Large intestine (tissue), 3 donors: ENCODE measurements at regions not wholly inside any gene's neighbourhood (a gene's known extent, or its start where the extent isn't known, plus 50 kb on each side); places are given as distances from the start of the nearest gene placed in this dataset.
"Not testable (repeated sequence)": the region's sequence is repeated elsewhere in the genome, so short reads cannot be mapped to it uniquely, and the experiment has no call there.

ENCODE experiments used
- DNase-seq, 2 donors: peaks; one replicate each; pipeline versions ENCODE4 v3.0.0 to v3.0.0-alpha.2; 2013
- H3K27ac ChIP-seq: one replicate; pipeline ENCODE4 v1.5.1; 2013; ENCODE audit warnings: low read length
- H3K27me3 ChIP-seq: 2 replicates; pipeline ENCODE4 v1.6.1; 2013; ENCODE audit warnings: low read length; ENCODE audit not compliant: control insufficient read depth, insufficient read depth
- H3K36me3 ChIP-seq: 2 replicates; pipeline ENCODE4 v1.6.1; 2013; ENCODE audit warnings: low read length; ENCODE audit not compliant: control insufficient read depth, insufficient read depth
- H3K4me1 ChIP-seq: one replicate; pipeline ENCODE4 v1.6.1; 2013; ENCODE audit warnings: low read length; ENCODE audit not compliant: control insufficient read depth, insufficient read depth
- H3K4me3 ChIP-seq: one replicate; pipeline ENCODE4 v1.5.1; 2013; ENCODE audit warnings: low read length
- H3K9me3 ChIP-seq: one replicate; pipeline ENCODE4 v1.6.1; 2013; ENCODE audit warnings: mild to moderate bottlenecking, low read depth, low read length, moderate library complexity; ENCODE audit not compliant: control insufficient read depth
- WGBS: methylation state at CpG from one replicate; pipeline ENCODE4 v1.1.5; 2013; ENCODE audit warnings: low lambda C conversion rate; ENCODE audit not compliant: insufficient coverage; 5-methylcytosine and 5-hydroxymethylcytosine counted together

- H3K27ac ChIP-seq = no peak overlapping the region
- no peaks in the 10 kb centered on the region for H3K27me3 ChIP-seq
- no peaks in the 10 kb centered on the region for H3K9me3 ChIP-seq
- no peaks in the 10 kb centered on the region for H3K4me1 ChIP-seq
- WGBS = no CpG with 5 or more reads among the region's 1 CpG
- H3K36me3 ChIP-seq = no peaks in the 10 kb centered on the region
- no peak for DNase-seq
- H3K4me3 ChIP-seq = no peak overlapping the region
Measured at GRCh38 chr6:122265755-122266154, 133.7 kb upstream of the HSF2 start.

- H3K4me3 ChIP-seq = no peak overlapping the region
- H3K4me1 ChIP-seq = no peaks in the 10 kb centered on the region
- no peaks in the 10 kb centered on the region for H3K36me3 ChIP-seq
- H3K9me3 ChIP-seq = no peaks in the 10 kb centered on the region
- WGBS = 94% methylated on average over 2 of the region's 2 CpGs
- H3K27ac ChIP-seq = no peak overlapping the region
- DNase-seq = no peak
- H3K27me3 ChIP-seq = no peaks in the 10 kb centered on the region
Measured at GRCh38 chr6:122268394-122268793, 131.1 kb upstream of the HSF2 start.

GRCh38 chr6:122276637-122277036 lies 122.8 kb upstream of the HSF2 start:
- DNase-seq = no peak
- H3K9me3 ChIP-seq = peaks cover 8% of the 10 kb centered on the region
- no peak overlapping the region for H3K4me3 ChIP-seq
- H3K27ac ChIP-seq = no peak overlapping the region
- no peaks in the 10 kb centered on the region for H3K36me3 ChIP-seq
- no peaks in the 10 kb centered on the region for H3K27me3 ChIP-seq
- WGBS = no CpG with 5 or more reads among the region's 1 CpG
- H3K4me1 ChIP-seq = no peaks in the 10 kb centered on the region

DNA sequence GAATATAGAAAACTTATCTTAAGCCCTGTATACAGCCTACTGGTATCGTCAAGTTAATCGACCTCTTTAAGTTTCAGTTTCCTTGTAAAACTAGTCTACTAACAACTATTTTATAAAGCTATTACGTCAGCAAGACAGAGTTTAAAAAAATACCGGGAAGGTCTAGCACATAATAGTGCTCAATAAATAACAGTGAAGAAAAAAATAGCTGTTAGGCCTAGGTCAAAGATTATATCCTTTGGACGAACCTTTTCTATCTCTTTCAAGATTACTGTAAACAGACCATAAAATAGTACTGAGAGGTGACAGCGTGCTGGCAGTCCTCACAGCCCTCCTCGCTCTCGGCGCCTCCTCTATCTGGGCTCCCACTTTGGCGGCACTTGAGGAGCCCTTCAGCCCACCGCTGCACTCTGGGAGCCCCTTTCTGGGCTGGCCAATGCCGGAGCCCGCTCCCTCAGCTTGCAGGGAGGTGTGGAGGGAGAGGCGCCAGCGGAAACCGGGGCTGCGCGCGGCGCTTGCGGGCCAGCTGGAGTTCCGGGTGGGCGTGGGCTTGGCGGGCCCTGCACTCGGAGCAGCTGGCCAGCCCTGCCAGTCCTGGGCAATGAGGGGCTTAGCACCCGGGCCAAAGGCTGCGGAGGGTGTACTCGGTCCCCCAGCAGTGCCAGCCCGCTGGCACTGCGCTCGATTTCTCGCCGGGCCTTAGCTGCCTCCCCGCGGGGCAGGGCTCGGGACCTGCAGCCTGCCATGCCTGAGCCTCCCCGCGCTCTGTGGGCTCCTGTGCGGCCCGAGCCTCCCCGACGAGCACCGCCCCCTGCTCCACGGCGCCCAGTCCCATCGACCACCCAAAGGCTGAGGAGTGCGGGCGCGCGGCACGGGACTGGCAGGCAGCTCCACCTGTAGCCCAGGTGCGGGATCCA lies 119.1 kb upstream of the HSF2 start:
- H3K4me3 ChIP-seq, H3K9me3 ChIP-seq, H3K4me1 ChIP-seq, H3K27ac ChIP-seq, H3K36me3 ChIP-seq, H3K27me3 ChIP-seq: not testable (repeated sequence)
- peak in 1 of 2 donors; percentile 34 for DNase-seq
- WGBS = 50% methylated on average over 4 of the region's 52 CpGs

DNA sequence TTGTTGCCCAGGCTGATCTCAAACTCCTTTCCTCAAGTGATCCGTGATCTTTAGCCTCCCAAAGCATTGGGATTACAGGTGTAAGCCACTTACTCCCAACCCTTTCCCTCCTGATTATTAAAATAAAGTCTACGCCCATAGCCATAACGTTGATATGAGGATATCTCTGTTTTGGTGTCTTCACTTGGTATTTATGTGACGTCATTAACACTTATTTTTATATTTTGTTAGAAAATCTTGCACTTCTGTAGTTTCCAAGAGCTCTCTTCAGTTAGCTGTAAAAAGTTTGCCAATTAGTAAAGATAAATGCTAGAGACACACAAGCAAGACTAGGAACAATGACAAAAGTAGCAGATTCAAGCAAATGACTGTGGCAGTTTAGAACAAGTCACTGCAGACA lies 115.6 kb upstream of the HSF2 start:
- no peak overlapping the region for H3K27ac ChIP-seq
- H3K4me3 ChIP-seq = no peak overlapping the region
- DNase-seq = no peak
- 94% methylated on average over 3 of the region's 4 CpGs for WGBS
- peaks cover 8% of the 10 kb centered on the region for H3K9me3 ChIP-seq
- H3K4me1 ChIP-seq = no peaks in the 10 kb centered on the region
- no peaks in the 10 kb centered on the region for H3K36me3 ChIP-seq
- no peaks in the 10 kb centered on the region for H3K27me3 ChIP-seq

DNA sequence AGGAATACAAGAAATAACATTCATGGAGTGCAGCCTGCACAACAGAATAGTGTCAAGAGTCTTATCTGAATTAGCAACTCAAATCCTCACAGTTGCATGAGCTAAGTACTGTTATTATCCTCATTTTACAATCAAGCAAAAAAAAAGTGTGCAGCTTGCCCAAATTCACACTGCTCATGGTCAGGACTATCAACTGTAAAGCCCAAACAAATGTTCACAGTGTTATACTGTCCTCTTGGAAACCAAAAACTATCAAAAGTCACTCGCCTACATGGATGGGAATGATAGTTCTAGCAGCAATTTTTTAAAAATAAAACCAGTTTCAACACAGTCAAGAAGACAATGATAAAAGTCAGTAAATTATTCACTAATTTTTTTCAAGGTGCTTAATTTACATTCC lies 114.6 kb upstream of the HSF2 start:
- Histone ChIP-seq H3K9me3 (peaks cover 8% of the 10 kb centered on the region), H3K4me3 (no peak overlapping the region), H3K4me1 (no peaks in the 10 kb centered on the region), H3K36me3 (no peaks in the 10 kb centered on the region), H3K27ac (no peak overlapping the region), H3K27me3 (no peaks in the 10 kb centered on the region)
- no peak for DNase-seq
- no CpG with 5 or more reads among the region's 1 CpG for WGBS

GRCh38 chr6:122285292-122285913 lies 114.0 kb upstream of the HSF2 start:
- Histone ChIP-seq H3K9me3 (peaks cover 5% of the 10 kb centered on the region), H3K36me3 (no peaks in the 10 kb centered on the region), H3K27ac (no peak overlapping the region), H3K4me3 (no peak overlapping the region), H3K4me1 (no peaks in the 10 kb centered on the region), H3K27me3 (no peaks in the 10 kb centered on the region)
- no peak for DNase-seq
- WGBS = 100% methylated on average over 1 of the region's 4 CpGs

DNA sequence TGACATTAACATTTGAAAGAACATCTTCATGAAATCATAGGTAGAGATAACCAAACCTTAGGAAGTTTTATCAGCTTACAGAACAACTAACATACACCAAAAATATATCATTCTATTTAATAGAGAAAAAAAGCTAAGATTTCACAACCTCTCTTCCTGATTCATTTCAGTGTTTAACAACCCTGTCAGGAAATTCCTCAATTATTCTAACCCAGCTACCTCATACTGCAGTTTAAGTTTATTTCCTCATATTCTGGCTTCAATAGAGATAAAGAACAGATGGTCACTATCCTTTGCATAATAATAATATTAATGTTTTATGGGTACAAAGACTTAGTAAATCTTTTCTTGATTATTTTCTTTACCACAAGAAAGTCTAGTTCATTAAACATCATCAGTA lies 112.9 kb upstream of the HSF2 start:
- no peak for DNase-seq
- no peaks in the 10 kb centered on the region for H3K36me3 ChIP-seq
- H3K4me3 ChIP-seq = no peak overlapping the region
- no peaks in the 10 kb centered on the region for H3K27me3 ChIP-seq
- H3K27ac ChIP-seq = no peak overlapping the region
- no peaks in the 10 kb centered on the region for H3K4me1 ChIP-seq
- no peaks in the 10 kb centered on the region for H3K9me3 ChIP-seq

DNA sequence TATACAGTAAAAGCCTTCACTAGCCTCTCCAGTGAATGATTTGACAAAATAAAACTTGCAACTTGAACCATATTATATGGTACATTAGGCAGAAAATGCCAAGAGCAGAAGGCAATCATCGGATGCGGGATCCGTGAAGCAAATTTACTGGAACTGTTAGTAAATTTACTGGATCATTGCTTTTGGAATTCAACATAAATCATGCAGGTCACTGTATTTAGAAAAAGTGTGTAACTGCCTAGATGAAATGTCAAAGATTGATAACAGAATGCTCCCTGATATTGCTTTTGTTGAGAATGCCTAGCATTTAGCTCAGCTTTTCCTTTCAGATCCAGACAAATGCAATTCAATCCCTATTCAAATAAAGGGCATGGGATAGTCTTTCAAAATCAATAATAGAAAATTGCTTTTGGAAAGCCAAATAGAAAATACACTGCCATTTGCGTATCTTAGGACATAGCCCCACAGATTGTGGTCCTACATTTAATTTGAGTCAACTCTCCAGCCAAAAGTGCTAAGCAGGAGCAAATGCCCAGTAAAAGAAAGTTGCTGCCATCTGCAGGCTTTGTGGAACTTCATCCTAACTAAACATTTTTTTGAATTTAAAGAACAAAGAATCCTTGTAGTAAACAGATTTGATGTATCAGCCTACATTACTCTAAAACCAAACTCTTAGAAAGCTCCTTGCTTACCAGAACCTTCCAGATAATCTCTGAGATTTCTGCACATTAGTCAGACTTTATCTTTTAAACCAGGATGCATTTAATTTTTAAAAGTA lies 109.5 kb upstream of the HSF2 start:
- no peaks in the 10 kb centered on the region for H3K4me1 ChIP-seq
- no peaks in the 10 kb centered on the region for H3K9me3 ChIP-seq
- H3K27me3 ChIP-seq = no peaks in the 10 kb centered on the region
- H3K4me3 ChIP-seq = no peak overlapping the region
- H3K27ac ChIP-seq = no peak overlapping the region
- DNase-seq = no peak
- WGBS = no CpG with 5 or more reads among the region's 4 CpGs
- no peaks in the 10 kb centered on the region for H3K36me3 ChIP-seq

GRCh38 chr6:122297010-122297409 lies 102.4 kb upstream of the HSF2 start:
- Histone ChIP-seq H3K9me3 (no peaks in the 10 kb centered on the region), H3K4me1 (peaks cover 3% of the 10 kb centered on the region), H3K36me3 (no peaks in the 10 kb centered on the region), H3K27me3 (no peaks in the 10 kb centered on the region), H3K4me3 (no peak overlapping the region), H3K27ac (no peak overlapping the region)
- WGBS = no CpG with 5 or more reads among the region's 2 CpGs
- DNase-seq = no peak
